Calu3 (cell line): ENCODE measurements at regions not wholly inside any gene's neighbourhood (a gene's known extent, or its start where the extent isn't known, plus 50 kb on each side); places are given as distances from the start of the nearest gene placed in this dataset.

Experiments
- BruUV-seq: library from RNA; stranded (reverse); fragments of 400-500 nt; replicated peaks from 2 replicates; lab custom pipeline; 2021; lab: Mats Ljungman, UMichigan
- CTCF ChIA-PET: fragments of 300-600 bp; sonication (Branson Sonifier 250); formaldehyde crosslinking; loops from one replicate; lab custom pipeline; 2022; ENCODE audit warnings: antibody characterized with exemption; lab: Charles Lee
- DNase-seq: peaks from one replicate; pipeline ENCODE4 v3.0.0; 2022
- H3K27ac Mint-ChIP-seq: one replicate; pipeline ENCODE4 v1.8.0; 2022; ENCODE audit warnings: mixed read lengths; ENCODE audit not compliant: unreplicated experiment
- H3K27me3 Mint-ChIP-seq: one replicate; pipeline ENCODE4 v1.8.0; 2022; ENCODE audit warnings: mixed read lengths; ENCODE audit not compliant: unreplicated experiment
- H3K36me3 Mint-ChIP-seq: one replicate; pipeline ENCODE4 v1.8.0; 2022; ENCODE audit warnings: mild to moderate bottlenecking, moderate library complexity, mixed read lengths; ENCODE audit not compliant: insufficient read depth, unreplicated experiment
- H3K4me1 Mint-ChIP-seq: one replicate; pipeline ENCODE4 v1.8.0; 2022; ENCODE audit warnings: mild to moderate bottlenecking, low read depth, mixed read lengths; ENCODE audit not compliant: unreplicated experiment
- H3K4me3 Mint-ChIP-seq: one replicate; pipeline ENCODE4 v1.8.0; 2022; ENCODE audit warnings: mild to moderate bottlenecking, low read depth, moderate library complexity, mixed read lengths; ENCODE audit not compliant: unreplicated experiment
- H3K9me3 Mint-ChIP-seq: one replicate; pipeline ENCODE4 v1.8.0; 2022; ENCODE audit warnings: low read depth, mixed read lengths; ENCODE audit not compliant: unreplicated experiment
- intact Hi-C: fragments of 100-400 bp; cut with micrococcal nuclease; formaldehyde crosslinking; loops from one replicate; pipeline ENCODE4 v1.10.0; 2022; ENCODE audit not compliant: unreplicated experiment
- TF ChIP-seq, protein P1 (sequence below): fragments of 200-600 bp; IDR thresholded peaks from one replicate; pipeline ENCODE4 v1.8.0; 2022; ENCODE audit warnings: antibody characterized with exemption; ENCODE audit not compliant: unreplicated experiment

DNA sequence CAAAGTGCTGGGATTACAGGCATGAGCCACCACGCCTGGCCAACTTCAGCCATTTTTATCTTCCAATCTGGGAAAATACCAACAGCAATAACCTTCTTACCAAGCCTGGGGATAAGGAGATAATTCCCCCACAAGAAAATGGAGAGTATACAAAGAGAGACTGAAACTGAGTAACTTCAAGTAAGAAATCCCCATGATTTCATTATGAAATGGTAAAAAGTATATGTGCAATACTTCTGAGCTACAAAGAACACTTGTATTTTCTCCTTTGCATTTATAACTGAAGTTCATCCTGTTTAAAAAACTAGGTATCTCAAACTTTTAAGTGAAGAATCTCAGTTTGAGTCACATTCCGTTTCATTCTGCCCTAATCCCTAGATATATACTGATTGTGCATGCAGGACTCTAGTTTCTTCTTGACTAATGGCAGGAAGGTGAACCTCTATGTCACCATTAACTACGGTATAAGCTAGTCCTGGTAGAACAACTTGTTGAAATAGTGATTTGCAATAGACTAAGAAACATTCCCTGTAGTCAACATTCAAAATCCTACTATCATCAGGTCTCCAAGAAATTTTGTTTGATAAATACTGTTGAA, 2071.4 kb downstream of the MAT2B start:
- Mint-ChIP-seq H3K4me1 (no peaks in the 10 kb centered on the region), H3K36me3 (no peaks in the 10 kb centered on the region), H3K4me3 (no peak overlapping the region), H3K27ac (no peak overlapping the region), H3K27me3 (no peaks in the 10 kb centered on the region), H3K9me3 (peaks cover 3% of the 10 kb centered on the region)
- DNase-seq: no peak
- intact Hi-C loops: no loop called here
- CTCF ChIA-PET: no interaction called here
- no TSS peak for BruUV-seq
- TF ChIP-seq, protein P1, sequence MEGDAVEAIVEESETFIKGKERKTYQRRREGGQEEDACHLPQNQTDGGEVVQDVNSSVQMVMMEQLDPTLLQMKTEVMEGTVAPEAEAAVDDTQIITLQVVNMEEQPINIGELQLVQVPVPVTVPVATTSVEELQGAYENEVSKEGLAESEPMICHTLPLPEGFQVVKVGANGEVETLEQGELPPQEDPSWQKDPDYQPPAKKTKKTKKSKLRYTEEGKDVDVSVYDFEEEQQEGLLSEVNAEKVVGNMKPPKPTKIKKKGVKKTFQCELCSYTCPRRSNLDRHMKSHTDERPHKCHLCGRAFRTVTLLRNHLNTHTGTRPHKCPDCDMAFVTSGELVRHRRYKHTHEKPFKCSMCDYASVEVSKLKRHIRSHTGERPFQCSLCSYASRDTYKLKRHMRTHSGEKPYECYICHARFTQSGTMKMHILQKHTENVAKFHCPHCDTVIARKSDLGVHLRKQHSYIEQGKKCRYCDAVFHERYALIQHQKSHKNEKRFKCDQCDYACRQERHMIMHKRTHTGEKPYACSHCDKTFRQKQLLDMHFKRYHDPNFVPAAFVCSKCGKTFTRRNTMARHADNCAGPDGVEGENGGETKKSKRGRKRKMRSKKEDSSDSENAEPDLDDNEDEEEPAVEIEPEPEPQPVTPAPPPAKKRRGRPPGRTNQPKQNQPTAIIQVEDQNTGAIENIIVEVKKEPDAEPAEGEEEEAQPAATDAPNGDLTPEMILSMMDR: no peak

DNA sequence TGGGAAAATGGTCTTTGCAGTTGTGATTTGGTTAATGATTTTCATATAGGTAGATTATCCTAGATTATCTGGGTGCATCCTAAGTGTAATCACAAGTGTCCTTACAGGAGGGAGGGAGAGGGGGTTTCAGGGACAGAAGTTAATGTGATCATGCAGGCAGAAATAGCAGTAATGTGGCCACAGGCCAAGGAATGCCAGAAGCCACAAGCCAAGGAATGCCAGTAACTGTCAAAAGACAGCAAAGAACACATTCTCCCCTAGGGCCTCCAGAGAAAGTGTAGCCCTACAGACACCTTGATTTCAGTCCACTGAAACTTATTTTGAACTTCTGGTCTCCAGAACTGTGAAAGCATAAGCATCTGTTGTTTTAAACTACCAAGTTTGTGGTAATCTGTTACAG, 2074.5 kb downstream of the MAT2B start:
- intact Hi-C loops: no loop called here
- Mint-ChIP-seq H3K27me3 (no peaks in the 10 kb centered on the region), H3K9me3 (no peaks in the 10 kb centered on the region), H3K36me3 (no peaks in the 10 kb centered on the region), H3K27ac (no peak overlapping the region), H3K4me3 (no peak overlapping the region), H3K4me1 (no peaks in the 10 kb centered on the region)
- CTCF ChIA-PET: no interaction called here
- TF ChIP-seq, protein P1: no peak
- DNase-seq: no peak
- no TSS peak for BruUV-seq

DNA sequence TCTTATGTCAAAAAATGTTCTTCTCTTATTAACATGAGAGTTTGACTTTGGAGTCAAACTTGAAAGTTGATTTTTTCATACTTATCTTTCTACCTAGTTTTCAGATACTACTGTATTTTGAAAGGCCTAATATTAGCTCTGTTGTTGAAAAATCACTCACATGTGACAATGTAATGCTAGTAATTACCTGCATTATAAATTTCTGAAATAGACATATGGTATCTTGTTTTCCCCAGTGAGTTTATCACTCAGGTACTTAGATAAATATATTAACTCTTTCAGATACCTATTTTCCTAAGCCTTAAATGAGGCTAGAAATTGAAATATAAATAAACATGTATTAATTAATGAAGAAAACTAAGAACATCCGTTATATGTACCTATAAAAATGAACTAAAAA, 2089.3 kb downstream of the MAT2B start:
- no peak for DNase-seq
- Mint-ChIP-seq H3K27me3 (no peaks in the 10 kb centered on the region), H3K27ac (no peak overlapping the region), H3K9me3 (peaks cover 11% of the 10 kb centered on the region), H3K4me1 (no peaks in the 10 kb centered on the region), H3K36me3 (no peaks in the 10 kb centered on the region), H3K4me3 (no peak overlapping the region)
- intact Hi-C loops: no loop called here
- TF ChIP-seq, protein P1: no peak
- no TSS peak for BruUV-seq
- CTCF ChIA-PET: no interaction called here

DNA sequence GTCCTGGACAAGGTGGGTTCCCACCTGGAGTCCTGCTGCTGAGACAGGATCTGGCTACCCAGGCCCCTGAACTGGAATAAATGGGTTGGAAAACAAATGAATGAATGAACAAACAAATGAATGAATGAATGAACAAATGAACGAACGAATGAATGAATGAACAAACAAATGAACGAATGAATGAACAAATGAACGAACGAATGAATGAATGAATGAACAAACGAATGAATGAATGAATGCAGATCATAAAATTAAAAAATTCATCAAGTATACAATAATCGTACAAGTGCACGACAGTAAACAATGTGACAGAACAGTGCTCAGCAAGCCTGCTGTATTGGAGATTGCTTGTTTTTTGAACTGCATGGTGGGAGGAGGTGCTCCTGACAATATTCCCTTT, 2097.1 kb downstream of the MAT2B start:
- TF ChIP-seq, protein P1: no peak
- Mint-ChIP-seq H3K9me3 (peaks cover 11% of the 10 kb centered on the region), H3K36me3 (no peaks in the 10 kb centered on the region), H3K27ac (no peak overlapping the region), H3K4me3 (no peak overlapping the region), H3K4me1 (no peaks in the 10 kb centered on the region), H3K27me3 (no peaks in the 10 kb centered on the region)
- DNase-seq: no peak
- intact Hi-C loops: no loop called here
- no TSS peak for BruUV-seq
- CTCF ChIA-PET: no interaction called here
